ENCODE measurements at regions not wholly inside any gene's neighbourhood (a gene's known extent, or its start where the extent isn't known, plus 50 kb on each side); places are given as distances from the start of the nearest gene placed in this dataset.

GRCh38 chr1:98345417-98345816 lies 316.1 kb upstream of the SNX7 start:
- Histone ChIP-seq H3K27ac (replicated peaks) (no peak overlapping the region), H3K4me3 (replicated peaks; ENCODE audit: insufficient read depth, low read length) (no peak overlapping the region)

GRCh38 chr1:98344731-98345130 lies 316.8 kb upstream of the SNX7 start:
- Histone ChIP-seq H3K27me3 (ENCODE audit: insufficient read depth, poor library complexity, severe bottlenecking) (no peaks in the 10 kb centered on the region), H3K4me3 (replicated peaks; ENCODE audit: insufficient read depth, low read length) (no peak overlapping the region)

More at GRCh38 chr1:98345417-98345816, 316.1 kb upstream of the SNX7 start:
- H3K27me3 ChIP-seq (ENCODE audit: insufficient read depth, poor library complexity, severe bottlenecking), result no peaks in the 10 kb centered on the region
- no peak for DNase-seq (ENCODE audit: low read depth in 1 of 2, low spot score in 1 of 2)
- TF ChIP-seq SPI1 (IDR thresholded peaks at IDR 0.05; ENCODE audit: borderline replicate concordance, low read depth) (no peak), CTCF (IDR thresholded peaks at IDR 0.05; ENCODE audit: insufficient read depth, low read length) (no peak), GABPA (IDR thresholded peaks at IDR 0.05; ENCODE audit: low read depth) (no peak), POLR2AphosphoS5 (IDR thresholded peaks at IDR 0.05; ENCODE audit: low read depth) (no peak), REST (IDR thresholded peaks at IDR 0.05; ENCODE audit: insufficient replicate concordance, low read depth) (no peak)

DNA sequence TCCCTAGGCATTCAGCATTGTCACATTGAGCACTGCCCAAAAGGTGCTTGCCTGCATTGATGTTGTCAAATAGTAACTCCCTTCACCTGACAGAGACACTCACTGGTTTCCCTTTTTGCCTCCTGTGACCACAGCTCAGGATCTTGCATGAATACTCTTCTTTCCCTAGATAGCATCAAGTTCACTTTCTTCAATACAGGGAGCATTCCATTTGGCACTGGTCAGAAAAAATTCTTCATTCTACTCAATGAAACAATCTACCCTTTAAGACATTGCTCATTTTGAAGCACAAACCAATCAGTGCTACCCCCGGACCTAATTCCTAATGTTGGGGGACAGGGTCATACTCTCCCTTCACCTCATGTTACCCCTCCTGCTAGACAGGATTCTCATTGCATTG lies 319.0 kb upstream of the SNX7 start:
- TF ChIP-seq GABPA (IDR thresholded peaks at IDR 0.05; ENCODE audit: low read depth), result no peak
- TF ChIP-seq CTCF (IDR thresholded peaks at IDR 0.05; ENCODE audit: insufficient read depth, low read length), result no peak
- no peak for TF ChIP-seq SPI1 (IDR thresholded peaks at IDR 0.05; ENCODE audit: borderline replicate concordance, low read depth)
- TF ChIP-seq POLR2AphosphoS5 (IDR thresholded peaks at IDR 0.05; ENCODE audit: low read depth), result no peak
- TF ChIP-seq REST (IDR thresholded peaks at IDR 0.05; ENCODE audit: insufficient replicate concordance, low read depth), result no peak
- no peak for DNase-seq (ENCODE audit: low read depth in 1 of 2, low spot score in 1 of 2)
- Histone ChIP-seq H3K4me3 (replicated peaks; ENCODE audit: insufficient read depth, low read length) (no peak overlapping the region), H3K27ac (replicated peaks) (no peak overlapping the region), H3K27me3 (ENCODE audit: insufficient read depth, poor library complexity, severe bottlenecking) (no peaks in the 10 kb centered on the region)

More at GRCh38 chr1:98344731-98345130, 316.8 kb upstream of the SNX7 start:
- TF ChIP-seq SPI1 (IDR thresholded peaks at IDR 0.05; ENCODE audit: borderline replicate concordance, low read depth), result no peak
- no peak for TF ChIP-seq POLR2AphosphoS5 (IDR thresholded peaks at IDR 0.05; ENCODE audit: low read depth)
- no peak for TF ChIP-seq CTCF (IDR thresholded peaks at IDR 0.05; ENCODE audit: insufficient read depth, low read length)
- no peak for TF ChIP-seq REST (IDR thresholded peaks at IDR 0.05; ENCODE audit: insufficient replicate concordance, low read depth)
- no peak for TF ChIP-seq GABPA (IDR thresholded peaks at IDR 0.05; ENCODE audit: low read depth)
- no peak for DNase-seq (ENCODE audit: low read depth in 1 of 2, low spot score in 1 of 2)
- H3K27ac ChIP-seq (replicated peaks), result no peak overlapping the region
